H1 (cell line): ENCODE measurements at regions not wholly inside any gene's neighbourhood (a gene's known extent, or its start where the extent isn't known, plus 50 kb on each side); places are given as distances from the start of the nearest gene placed in this dataset.
A peak's percentile ranks its signal among the peaks of the same experiment; 100 is the strongest.

Experiments
- CTCF ChIA-PET: fragments of 300-600 bp; sonication (Branson Sonifier 250); formaldehyde crosslinking; loops from one replicate; lab custom pipeline; 2021; ENCODE audit not compliant: partially characterized antibody; lab: Charles Lee
- POLR2A ChIA-PET: fragments of 300-600 bp; sonication (Branson Sonifier 250); formaldehyde crosslinking; loops from one replicate; lab custom pipeline; 2021; ENCODE audit warnings: inconsistent platforms; ENCODE audit not compliant: partially characterized antibody; lab: Charles Lee
- DNase-seq, 2 experiments: peaks; one replicate each; pipeline versions ENCODE4 v3.0.0 to v3.0.0-alpha.2; 2010 to 2022; ENCODE audit warnings: low spot score in 2 of 2, low read depth in 1 of 2, mixed read lengths in 1 of 2
- FAIRE-seq: peaks from 2 replicates; lab custom pipeline; 2011; peaks lifted over from hg19 to GRCh38; lab: Jason Lieb, UNC
- H2AFZ ChIP-seq: 2 replicates; pipeline ENCODE4 v1.8.1; 2012; ENCODE audit warnings: low read length, inconsistent platforms
- H2AK5ac ChIP-seq: 2 replicates; pipeline ENCODE4 v1.6.1; 2013; ENCODE audit warnings: low read depth, low read length
- H2BK120ac ChIP-seq: replicated peaks from 2 replicates; pipeline ENCODE3; 2013; ENCODE audit warnings: low read depth, low read length, inconsistent platforms
- H2BK12ac ChIP-seq: 2 replicates; pipeline ENCODE4 v1.6.1; 2013; ENCODE audit warnings: low read depth, low read length
- H2BK15ac ChIP-seq: 2 replicates; pipeline ENCODE4 v1.6.1; 2013; ENCODE audit warnings: low read length
- H2BK20ac ChIP-seq: 2 replicates; pipeline ENCODE4 v1.6.1; 2013; ENCODE audit warnings: low read length
- H2BK5ac ChIP-seq: 2 replicates; pipeline ENCODE4 v1.6.1; 2013; ENCODE audit warnings: low read depth, low read length
- H3K14ac ChIP-seq: 2 replicates; pipeline ENCODE4 v1.6.1; 2013; ENCODE audit warnings: inconsistent platforms; ENCODE audit not compliant: insufficient read length
- H3K18ac ChIP-seq: 2 replicates; pipeline ENCODE4 v1.6.1; 2013; ENCODE audit warnings: low read length; ENCODE audit errors: extremely low read depth
- H3K23ac ChIP-seq: 2 replicates; pipeline ENCODE4 v1.6.1; 2013; ENCODE audit warnings: inconsistent platforms; ENCODE audit not compliant: insufficient read length
- H3K23me2 ChIP-seq: 2 replicates; pipeline ENCODE4 v1.6.1; 2013; ENCODE audit warnings: low read depth, low read length
- H3K27ac ChIP-seq: 2 replicates; pipeline ENCODE4 v1.6.1; 2011; ENCODE audit warnings: low read depth, low read length, inconsistent platforms
- H3K27me3 ChIP-seq, 4 experiments: replicated peaks in 1 of 4; 1 replicate in 1 of 4; 2 replicates in 3 of 4; pipeline versions ENCODE4 v1.6.1 to v1.8.1; 2011 to 2013; ENCODE audit warnings: low read length in 3 of 4, mild to moderate bottlenecking in 3 of 4, inconsistent platforms in 2 of 4, mixed read lengths in 2 of 4, moderate library complexity in 1 of 4; ENCODE audit not compliant: control insufficient read depth in 3 of 4, insufficient read depth in 3 of 4; ENCODE audit errors: extremely low read depth in 1 of 4
- H3K36me3 ChIP-seq, 4 experiments: 2 replicates each; pipeline versions ENCODE4 v1.6.1 to v1.8.1; 2011 to 2013; ENCODE audit warnings: mild to moderate bottlenecking in 4 of 4, low read length in 3 of 4, moderate library complexity in 2 of 4, control low read depth in 1 of 4, inconsistent platforms in 1 of 4; ENCODE audit not compliant: insufficient read depth in 4 of 4, control insufficient read depth in 2 of 4
- H3K4ac ChIP-seq: replicated peaks from 2 replicates; pipeline ENCODE3; 2013; ENCODE audit warnings: low read length, low read depth, mixed read lengths, inconsistent platforms; ENCODE audit not compliant: insufficient read length
- H3K4me1 ChIP-seq, 4 experiments: replicated peaks in 1 of 4; 1 replicate in 1 of 4; 2 replicates in 3 of 4; pipeline versions ENCODE4 v1.6.1 to v1.8.1; 2011 to 2013; ENCODE audit warnings: low read length in 3 of 4, inconsistent platforms in 2 of 4, mixed read lengths in 1 of 4; ENCODE audit not compliant: insufficient read depth in 4 of 4, control insufficient read depth in 3 of 4
- H3K4me2 ChIP-seq, 2 experiments: 2 replicates each; pipeline versions ENCODE4 v1.6.1 to v1.8.1; 2011 to 2013; ENCODE audit warnings: low read depth in 2 of 2, low read length in 2 of 2, control low read depth in 1 of 2, inconsistent platforms in 1 of 2, mild to moderate bottlenecking in 1 of 2; ENCODE audit not compliant: insufficient read depth in 1 of 2
- H3K4me3 ChIP-seq, 4 experiments: fragments of 200-600, 300-600 bp in 1 of 4; sonication (generic), shearing (Covaris generic), sonication (Bioruptor Twin) in 1 of 4; 2 replicates each; pipeline versions ENCODE4 v1.5.1 to v1.8.1; 2011 to 2016; ENCODE audit warnings: low read length in 4 of 4, low read depth in 3 of 4, control low read depth in 2 of 4, inconsistent platforms in 2 of 4, mild to moderate bottlenecking in 2 of 4, mixed read lengths in 1 of 4, moderate library complexity in 1 of 4; ENCODE audit not compliant: insufficient read depth in 2 of 4; ENCODE audit errors: extremely low read depth in 1 of 4
- H3K56ac ChIP-seq: replicated peaks from 2 replicates; pipeline ENCODE3; 2013; ENCODE audit warnings: low read depth, mild to moderate bottlenecking, mixed read lengths, low read length, inconsistent platforms; ENCODE audit not compliant: insufficient read length
- H3K79me1 ChIP-seq: 2 replicates; pipeline ENCODE4 v1.6.1; 2013; ENCODE audit warnings: low read depth, low read length, control low read depth
- H3K79me2 ChIP-seq, 2 experiments: 2 replicates each; pipeline versions ENCODE4 v1.6.1 to v1.8.1; 2012 to 2013; ENCODE audit warnings: low read length in 2 of 2, mild to moderate bottlenecking in 2 of 2, inconsistent platforms in 1 of 2; ENCODE audit not compliant: insufficient read depth in 2 of 2, control insufficient read depth in 1 of 2
- H3K9ac ChIP-seq, 4 experiments: replicated peaks in 1 of 4; 1 replicate in 1 of 4; 2 replicates in 3 of 4; pipeline versions ENCODE4 v1.6.1 to v1.8.1; 2011 to 2013; ENCODE audit warnings: low read depth in 3 of 4, low read length in 3 of 4, control low read depth in 2 of 4, mild to moderate bottlenecking in 2 of 4, moderate library complexity in 2 of 4, inconsistent platforms in 1 of 4; ENCODE audit errors: extremely low read depth in 1 of 4
- H3K9me3 ChIP-seq, 2 experiments: 2 replicates each; pipeline versions ENCODE4 v1.6.1 to v1.8.1; 2012 to 2013; ENCODE audit warnings: mild to moderate bottlenecking in 2 of 2, moderate library complexity in 2 of 2, control low read depth in 1 of 2, inconsistent platforms in 1 of 2, low read depth in 1 of 2, low read length in 1 of 2, mixed read lengths in 1 of 2; ENCODE audit not compliant: insufficient read depth in 2 of 2
- H4K20me1 ChIP-seq, 2 experiments: replicated peaks in 1 of 2; 2 replicates each; pipeline versions ENCODE3 to v1.8.1; 2011 to 2013; ENCODE audit warnings: inconsistent platforms in 2 of 2, low read length in 2 of 2, mild to moderate bottlenecking in 1 of 2; ENCODE audit not compliant: insufficient read depth in 2 of 2, control insufficient read depth in 1 of 2
- H4K5ac ChIP-seq: 2 replicates; pipeline ENCODE4 v1.6.1; 2013; ENCODE audit warnings: low read length, low read depth, mixed read lengths, inconsistent platforms; ENCODE audit not compliant: insufficient read length
- H4K8ac ChIP-seq: 2 replicates; pipeline ENCODE4 v1.8.0; 2013; ENCODE audit warnings: mild to moderate bottlenecking, moderate library complexity, low read length, inconsistent platforms; ENCODE audit not compliant: insufficient read depth; ENCODE audit errors: extremely low read depth
- H4K91ac ChIP-seq: replicated peaks from 2 replicates; pipeline ENCODE3; 2013; ENCODE audit warnings: low read length, mixed read lengths, inconsistent platforms; ENCODE audit not compliant: insufficient read length
- HDAC2 ChIP-seq, 2 experiments: fragments of 300-600 bp in 1 of 2; sonication (generic) in 1 of 2; IDR thresholded peaks; 2 replicates each; pipeline ENCODE4 v1.6.1; 2011 to 2012; ENCODE audit warnings: low read depth in 2 of 2, low read length in 2 of 2, mild to moderate bottlenecking in 2 of 2, moderate library complexity in 2 of 2, borderline replicate concordance in 1 of 2, inconsistent platforms in 1 of 2
- TCF12 ChIP-seq: IDR thresholded peaks from 2 replicates; pipeline ENCODE4 v1.6.1; 2011; ENCODE audit warnings: low read depth, mild to moderate bottlenecking, low read length
- WGBS, 2 experiments: shearing (Covaris generic) in 1 of 2; methylation state at CpG; one replicate each; pipeline versions ENCODE4 v1.1.6 to v1.1.7; 2013 to 2015; ENCODE audit warnings: low lambda C conversion rate in 2 of 2, mixed read lengths in 2 of 2, inconsistent platforms in 1 of 2, low coverage in 1 of 2, missing lambda C conversion rate in 1 of 2; ENCODE audit not compliant: insufficient replicate concordance in 2 of 2, insufficient coverage in 1 of 2, insufficient read length in 1 of 2; ENCODE audit errors: extremely low coverage in 1 of 2, missing lambda C conversion rate in 1 of 2; 5-methylcytosine and 5-hydroxymethylcytosine counted together

- Histone ChIP-seq H3K14ac (no peak overlapping the region), H4K8ac (no peak overlapping the region), H2BK20ac (no peak overlapping the region), H4K5ac (no peak overlapping the region), H3K9me3 (no peaks in the 10 kb centered on the region), H2AK5ac (no peak overlapping the region), H2BK5ac (no peak overlapping the region), H3K27ac (no peak overlapping the region), H4K20me1 (no peaks in the 10 kb centered on the region), H3K18ac (no peak overlapping the region), H4K91ac (no peak overlapping the region), H3K79me1 (no peaks in the 10 kb centered on the region), H3K56ac (no peak overlapping the region), H3K27me3 (no peaks in the 10 kb centered on the region), H3K4ac (no peak overlapping the region), H3K23me2 (no peaks in the 10 kb centered on the region), H2BK120ac (no peak overlapping the region), H3K4me1 (no peaks in the 10 kb centered on the region), H3K4me2 (no peak overlapping the region), H2AFZ (peak overlapping the region; percentile 94), H3K36me3 (no peaks in the 10 kb centered on the region), H2BK15ac (no peak overlapping the region), H3K4me3 (no peak overlapping the region), H3K9ac (no peak overlapping the region), H2BK12ac (no peak overlapping the region), H3K23ac (no peak overlapping the region), H3K79me2 (no peaks in the 10 kb centered on the region)
- no peak for TF ChIP-seq HDAC2 (IDR thresholded peaks at IDR 0.05; ENCODE audit: borderline replicate concordance in 1 of 2, low read depth in 2 of 2, low read length in 2 of 2)
- TF ChIP-seq TCF12 = no peak
- FAIRE-seq (no peak), DNase-seq (no peak)
- ChIA-PET CTCF (interaction anchor here (0.8 to 2.1 kb wide), 10 partner anchors 13 to 307 kb away, joined by 3 to 9 read pairs (median 4); no protein-coding TSS in a partner anchor), POLR2A (no interaction called here)
- 94% methylated on average over 15 of the region's 15 CpGs; no CpG with 5 or more reads in 1 of the 2 experiments for WGBS, 2 experiments
These were observed 1211.6 kb upstream of the PCDH20 start for GRCh38 chr13:62627226-62627625.
